ENCODE measurements at regions not wholly inside any gene's neighbourhood (a gene's known extent, or its start where the extent isn't known, plus 50 kb on each side); places are given as distances from the start of the nearest gene placed in this dataset.

DNA sequence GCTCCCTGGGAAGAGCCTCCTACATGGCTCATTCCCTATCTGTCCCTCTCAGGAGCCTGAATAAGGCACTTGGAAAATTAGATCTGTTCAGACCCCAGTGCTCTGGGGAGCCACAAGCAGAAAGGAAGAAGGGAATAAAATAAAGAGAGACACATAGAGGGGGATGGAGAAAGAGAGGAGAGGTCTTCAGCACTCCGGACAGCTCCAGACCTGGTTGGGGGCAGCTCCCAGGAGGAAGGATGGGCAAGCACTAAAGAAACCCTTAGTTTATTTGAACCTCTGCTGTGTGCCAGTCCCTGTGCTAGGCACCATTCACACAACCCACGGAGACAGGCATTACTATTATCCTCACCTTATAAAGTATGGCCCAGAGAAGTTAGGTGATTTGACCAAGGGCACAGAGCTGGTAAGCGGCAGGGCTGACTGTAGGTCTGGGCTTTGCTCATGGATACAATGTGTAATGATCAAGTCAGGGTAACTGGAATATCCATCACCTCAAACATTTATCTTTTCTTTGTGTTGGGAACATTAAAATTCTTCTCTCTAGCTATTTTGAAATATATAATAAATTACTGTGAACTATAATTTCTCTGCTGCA lies 53.7 kb upstream of the LRRC32 start:
- no peak overlapping the region for H3K4me3 ChIP-seq (ENCODE audit: low read length)
- no peak overlapping the region for H3K4me3 Mint-ChIP-seq
- no peaks in the 10 kb centered on the region for H3K36me3 ChIP-seq (ENCODE audit: control insufficient read depth, insufficient read depth, low read length)
- no peaks in the 10 kb centered on the region for H3K9me3 Mint-ChIP-seq
- no peak overlapping the region for H3K9ac ChIP-seq (ENCODE audit: extremely low read depth, low read length, poor library complexity, severe bottlenecking)
- H3K27ac ChIP-seq (ENCODE audit: low read depth, low read length) = no peak overlapping the region
- no peaks in the 10 kb centered on the region for H3K9me3 ChIP-seq (ENCODE audit: control insufficient read depth, low read length)
- H3K27me3 ChIP-seq (ENCODE audit: control insufficient read depth, insufficient read depth, low read length, poor library complexity, severe bottlenecking) = peaks cover 36% of the 10 kb centered on the region
- WGBS, 2 experiments (ENCODE audit: insufficient coverage in 1 of 2, insufficient read length in 1 of 2) = 38 to 50% methylated on average over 2 to 3 of the region's 3 CpGs
- no peaks in the 10 kb centered on the region for H3K36me3 Mint-ChIP-seq (ENCODE audit: low read depth)
- H3K4me1 ChIP-seq (ENCODE audit: control insufficient read depth, insufficient read depth, low read length) = no peaks in the 10 kb centered on the region
- peaks cover 1% of the 10 kb centered on the region for H3K4me1 Mint-ChIP-seq
- H3K27me3 Mint-ChIP-seq (ENCODE audit: insufficient read depth) = peaks cover 24% of the 10 kb centered on the region
- DNase-seq = peak; percentile 84
- no peak overlapping the region for H3K27ac Mint-ChIP-seq
- TF ChIP-seq, protein P1, sequence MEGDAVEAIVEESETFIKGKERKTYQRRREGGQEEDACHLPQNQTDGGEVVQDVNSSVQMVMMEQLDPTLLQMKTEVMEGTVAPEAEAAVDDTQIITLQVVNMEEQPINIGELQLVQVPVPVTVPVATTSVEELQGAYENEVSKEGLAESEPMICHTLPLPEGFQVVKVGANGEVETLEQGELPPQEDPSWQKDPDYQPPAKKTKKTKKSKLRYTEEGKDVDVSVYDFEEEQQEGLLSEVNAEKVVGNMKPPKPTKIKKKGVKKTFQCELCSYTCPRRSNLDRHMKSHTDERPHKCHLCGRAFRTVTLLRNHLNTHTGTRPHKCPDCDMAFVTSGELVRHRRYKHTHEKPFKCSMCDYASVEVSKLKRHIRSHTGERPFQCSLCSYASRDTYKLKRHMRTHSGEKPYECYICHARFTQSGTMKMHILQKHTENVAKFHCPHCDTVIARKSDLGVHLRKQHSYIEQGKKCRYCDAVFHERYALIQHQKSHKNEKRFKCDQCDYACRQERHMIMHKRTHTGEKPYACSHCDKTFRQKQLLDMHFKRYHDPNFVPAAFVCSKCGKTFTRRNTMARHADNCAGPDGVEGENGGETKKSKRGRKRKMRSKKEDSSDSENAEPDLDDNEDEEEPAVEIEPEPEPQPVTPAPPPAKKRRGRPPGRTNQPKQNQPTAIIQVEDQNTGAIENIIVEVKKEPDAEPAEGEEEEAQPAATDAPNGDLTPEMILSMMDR (conservative IDR thresholded peaks at IDR 0.05) = no peak

DNA sequence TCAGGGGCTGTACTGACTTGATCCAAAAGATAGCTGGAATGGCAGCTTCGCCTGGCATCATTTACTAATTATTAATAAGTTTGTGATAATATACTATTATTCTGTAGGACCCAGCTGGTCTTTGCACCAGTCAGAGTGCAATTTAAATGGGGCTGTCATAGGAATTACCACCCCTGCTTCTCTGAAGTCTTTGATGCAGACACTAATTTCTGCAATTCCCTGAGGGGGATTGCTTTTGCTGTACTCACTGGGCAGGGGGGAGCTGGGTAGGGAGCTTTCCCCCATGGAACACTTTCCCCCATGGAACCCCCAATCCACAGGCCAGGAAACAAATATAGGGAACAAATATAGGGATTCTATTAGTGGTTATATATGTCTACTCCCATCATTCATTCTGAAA lies 54.9 kb upstream of the TSKU start:
- Mint-ChIP-seq H3K9me3 (no peaks in the 10 kb centered on the region), H3K4me3 (no peak overlapping the region), H3K27me3 (ENCODE audit: insufficient read depth) (peaks cover 13% of the 10 kb centered on the region), H3K27ac (no peak overlapping the region), H3K36me3 (ENCODE audit: low read depth) (no peaks in the 10 kb centered on the region), H3K4me1 (peaks cover 4% of the 10 kb centered on the region)
- TF ChIP-seq, protein P1 (conservative IDR thresholded peaks at IDR 0.05) = no peak
- WGBS, 2 experiments (ENCODE audit: insufficient coverage in 1 of 2, insufficient read length in 1 of 2) = 100% methylated on average over 1 of the region's 1 CpG; no CpG with 5 or more reads in 1 of the 2 experiments
- Histone ChIP-seq H3K36me3 (ENCODE audit: control insufficient read depth, insufficient read depth, low read length) (no peaks in the 10 kb centered on the region), H3K4me1 (ENCODE audit: control insufficient read depth, insufficient read depth, low read length) (no peaks in the 10 kb centered on the region), H3K27me3 (ENCODE audit: control insufficient read depth, insufficient read depth, low read length, poor library complexity, severe bottlenecking) (peaks cover 36% of the 10 kb centered on the region), H3K27ac (ENCODE audit: low read depth, low read length) (no peak overlapping the region), H3K9ac (ENCODE audit: extremely low read depth, low read length, poor library complexity, severe bottlenecking) (no peak overlapping the region), H3K4me3 (ENCODE audit: low read length) (no peak overlapping the region), H3K9me3 (ENCODE audit: control insufficient read depth, low read length) (no peaks in the 10 kb centered on the region)
- no peak for DNase-seq

DNA sequence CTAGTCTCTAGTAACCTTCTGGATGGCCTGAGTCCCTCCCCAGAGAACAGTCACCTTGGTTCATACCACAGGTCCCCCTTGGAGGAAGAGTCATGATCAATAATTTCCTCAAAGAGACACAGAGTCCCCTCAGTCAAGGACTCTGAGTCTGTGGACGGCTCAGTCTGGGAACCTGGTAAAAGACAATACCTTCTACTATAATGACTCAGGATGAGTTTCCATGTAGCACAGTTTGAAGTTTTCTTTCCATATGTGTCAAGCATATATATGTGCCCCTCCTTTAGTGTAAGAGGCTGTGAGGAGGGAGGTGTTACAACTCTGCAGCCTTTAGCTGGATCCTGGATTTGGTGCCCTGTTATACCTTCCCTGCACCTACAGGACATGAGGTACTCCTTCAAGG lies 54.4 kb upstream of the TSKU start:
- no peaks in the 10 kb centered on the region for H3K9me3 ChIP-seq (ENCODE audit: control insufficient read depth, low read length)
- TF ChIP-seq, protein P1 (conservative IDR thresholded peaks at IDR 0.05) = no peak
- H3K27ac ChIP-seq (ENCODE audit: low read depth, low read length) = no peak overlapping the region
- WGBS, 2 experiments (ENCODE audit: insufficient coverage in 1 of 2, insufficient read length in 1 of 2) = 88 to 100% methylated on average over 1 of the region's 1 CpG
- no peaks in the 10 kb centered on the region for H3K9me3 Mint-ChIP-seq
- H3K36me3 Mint-ChIP-seq (ENCODE audit: low read depth) = no peaks in the 10 kb centered on the region
- H3K9ac ChIP-seq (ENCODE audit: extremely low read depth, low read length, poor library complexity, severe bottlenecking) = no peak overlapping the region
- peaks cover 32% of the 10 kb centered on the region for H3K27me3 ChIP-seq (ENCODE audit: control insufficient read depth, insufficient read depth, low read length, poor library complexity, severe bottlenecking)
- H3K27ac Mint-ChIP-seq = no peak overlapping the region
- H3K4me1 Mint-ChIP-seq = peaks cover 4% of the 10 kb centered on the region
- no peaks in the 10 kb centered on the region for H3K36me3 ChIP-seq (ENCODE audit: control insufficient read depth, insufficient read depth, low read length)
- no peak overlapping the region for H3K4me3 Mint-ChIP-seq
- no peak for DNase-seq
- H3K27me3 Mint-ChIP-seq (ENCODE audit: insufficient read depth) = peaks cover 13% of the 10 kb centered on the region
- H3K4me1 ChIP-seq (ENCODE audit: control insufficient read depth, insufficient read depth, low read length) = no peaks in the 10 kb centered on the region
- no peak overlapping the region for H3K4me3 ChIP-seq (ENCODE audit: low read length)
